ENCODE measurements at regions not wholly inside any gene's neighbourhood (a gene's known extent, or its start where the extent isn't known, plus 50 kb on each side); places are given as distances from the start of the nearest gene placed in this dataset.

DNA sequence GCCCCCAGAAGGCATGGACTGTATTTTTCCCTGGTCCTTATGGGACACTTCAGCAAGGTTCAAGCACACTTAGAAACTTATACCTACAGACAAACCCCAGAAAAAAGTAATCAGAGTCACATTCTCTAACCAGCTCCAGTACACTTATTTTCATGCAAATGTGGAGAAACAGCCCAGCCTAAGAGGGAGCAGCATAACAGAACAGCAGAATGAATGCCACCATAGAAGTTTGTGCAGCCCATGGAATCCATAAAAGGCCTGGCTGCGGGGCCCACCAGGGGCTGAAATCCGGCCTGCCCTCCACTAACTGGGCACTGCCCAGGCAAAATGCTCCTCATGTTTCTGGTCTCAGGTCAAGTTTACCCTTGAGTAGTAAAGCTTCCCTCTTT is 60.4 kb upstream of the ATP1A1 start:
- Histone ChIP-seq H3F3A (ENCODE audit: low read length, unreplicated experiment) (no peaks in the 10 kb centered on the region), H3K4me3 (ENCODE audit: low read length) (no peak overlapping the region), H3K27me3 (ENCODE audit: low read length) (no peaks in the 10 kb centered on the region), H3K9me2 (replicated peaks; ENCODE audit: low read length) (no peaks in the 10 kb centered on the region), H3K27ac (ENCODE audit: low read length) (peak overlapping the region; percentile 67), H3K9me3 (ENCODE audit: low read length) (no peaks in the 10 kb centered on the region), H2AFZ (ENCODE audit: low read length) (peak overlapping the region; percentile 60), H4K20me1 (ENCODE audit: low read length) (no peaks in the 10 kb centered on the region), H3K79me2 (ENCODE audit: low read length) (no peaks in the 10 kb centered on the region), H3K4me2 (ENCODE audit: low read length) (peak overlapping the region; percentile 65), H3K4me1 (ENCODE audit: insufficient read depth, low read length) (peaks cover 28% of the 10 kb centered on the region), H3K9ac (ENCODE audit: low read length) (no peak overlapping the region), H3K36me3 (ENCODE audit: low read depth, low read length) (no peaks in the 10 kb centered on the region)
- DNase-seq: no peak
- intact Hi-C loops (cut with micrococcal nuclease): no loop called here
- POLR2A ChIA-PET (ENCODE audit: unreplicated experiment): no interaction called here
- no peak for ATAC-seq
- CTCF ChIA-PET: no interaction called here
- BruUV-seq (replicated peaks): no TSS peak
- no peak for TF ChIP-seq EZH2phosphoT487 (IDR thresholded peaks at IDR 0.05; ENCODE audit: borderline replicate concordance, low read length)
- TF ChIP-seq, protein P1, sequence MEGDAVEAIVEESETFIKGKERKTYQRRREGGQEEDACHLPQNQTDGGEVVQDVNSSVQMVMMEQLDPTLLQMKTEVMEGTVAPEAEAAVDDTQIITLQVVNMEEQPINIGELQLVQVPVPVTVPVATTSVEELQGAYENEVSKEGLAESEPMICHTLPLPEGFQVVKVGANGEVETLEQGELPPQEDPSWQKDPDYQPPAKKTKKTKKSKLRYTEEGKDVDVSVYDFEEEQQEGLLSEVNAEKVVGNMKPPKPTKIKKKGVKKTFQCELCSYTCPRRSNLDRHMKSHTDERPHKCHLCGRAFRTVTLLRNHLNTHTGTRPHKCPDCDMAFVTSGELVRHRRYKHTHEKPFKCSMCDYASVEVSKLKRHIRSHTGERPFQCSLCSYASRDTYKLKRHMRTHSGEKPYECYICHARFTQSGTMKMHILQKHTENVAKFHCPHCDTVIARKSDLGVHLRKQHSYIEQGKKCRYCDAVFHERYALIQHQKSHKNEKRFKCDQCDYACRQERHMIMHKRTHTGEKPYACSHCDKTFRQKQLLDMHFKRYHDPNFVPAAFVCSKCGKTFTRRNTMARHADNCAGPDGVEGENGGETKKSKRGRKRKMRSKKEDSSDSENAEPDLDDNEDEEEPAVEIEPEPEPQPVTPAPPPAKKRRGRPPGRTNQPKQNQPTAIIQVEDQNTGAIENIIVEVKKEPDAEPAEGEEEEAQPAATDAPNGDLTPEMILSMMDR (conservative IDR thresholded peaks at IDR 0.05; ENCODE audit: low read depth, low read length): no peak
- TF ChIP-seq EZH2 (IDR thresholded peaks at IDR 0.05; ENCODE audit: low read length, unreplicated experiment): no peak

DNA sequence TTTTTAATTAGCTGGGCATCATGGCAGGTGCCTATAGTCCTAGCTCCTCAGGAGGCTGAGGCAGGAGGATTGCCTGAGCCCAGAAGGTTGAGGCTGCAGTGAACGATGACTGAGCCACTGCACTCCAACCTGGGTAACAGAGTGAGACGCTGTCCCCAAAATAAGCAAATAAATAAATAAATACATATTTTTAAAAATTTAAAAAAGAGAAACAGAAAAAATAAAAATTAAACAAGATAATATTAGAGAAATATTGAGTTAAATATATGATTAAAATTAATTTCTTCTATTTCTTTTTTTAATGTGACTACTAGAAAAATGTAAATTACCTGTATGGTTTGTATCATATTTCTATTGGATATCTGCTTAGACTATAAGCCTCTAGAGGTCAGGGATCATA is 59.3 kb upstream of the ATP1A1 start:
- Histone ChIP-seq H3K9me2 (replicated peaks; ENCODE audit: low read length) (no peaks in the 10 kb centered on the region), H3K9me3 (ENCODE audit: low read length) (no peaks in the 10 kb centered on the region), H3K36me3 (ENCODE audit: low read depth, low read length) (no peaks in the 10 kb centered on the region), H2AFZ (ENCODE audit: low read length) (no peak overlapping the region), H3K79me2 (ENCODE audit: low read length) (no peaks in the 10 kb centered on the region), H3K4me2 (ENCODE audit: low read length) (no peak overlapping the region), H3K9ac (ENCODE audit: low read length) (no peak overlapping the region), H3F3A (ENCODE audit: low read length, unreplicated experiment) (no peaks in the 10 kb centered on the region), H4K20me1 (ENCODE audit: low read length) (no peaks in the 10 kb centered on the region), H3K27me3 (ENCODE audit: low read length) (no peaks in the 10 kb centered on the region), H3K27ac (ENCODE audit: low read length) (no peak overlapping the region), H3K4me3 (ENCODE audit: low read length) (no peak overlapping the region), H3K4me1 (ENCODE audit: insufficient read depth, low read length) (peaks cover 28% of the 10 kb centered on the region)
- TF ChIP-seq, protein P1 (conservative IDR thresholded peaks at IDR 0.05; ENCODE audit: low read depth, low read length): no peak
- no peak for TF ChIP-seq EZH2 (IDR thresholded peaks at IDR 0.05; ENCODE audit: low read length, unreplicated experiment)
- TF ChIP-seq EZH2phosphoT487 (IDR thresholded peaks at IDR 0.05; ENCODE audit: borderline replicate concordance, low read length): no peak
- POLR2A ChIA-PET (ENCODE audit: unreplicated experiment): no interaction called here
- DNase-seq (no peak), ATAC-seq (no peak)
- CTCF ChIA-PET: no interaction called here
- BruUV-seq (replicated peaks): no TSS peak
- intact Hi-C loops (cut with micrococcal nuclease): no loop called here

DNA sequence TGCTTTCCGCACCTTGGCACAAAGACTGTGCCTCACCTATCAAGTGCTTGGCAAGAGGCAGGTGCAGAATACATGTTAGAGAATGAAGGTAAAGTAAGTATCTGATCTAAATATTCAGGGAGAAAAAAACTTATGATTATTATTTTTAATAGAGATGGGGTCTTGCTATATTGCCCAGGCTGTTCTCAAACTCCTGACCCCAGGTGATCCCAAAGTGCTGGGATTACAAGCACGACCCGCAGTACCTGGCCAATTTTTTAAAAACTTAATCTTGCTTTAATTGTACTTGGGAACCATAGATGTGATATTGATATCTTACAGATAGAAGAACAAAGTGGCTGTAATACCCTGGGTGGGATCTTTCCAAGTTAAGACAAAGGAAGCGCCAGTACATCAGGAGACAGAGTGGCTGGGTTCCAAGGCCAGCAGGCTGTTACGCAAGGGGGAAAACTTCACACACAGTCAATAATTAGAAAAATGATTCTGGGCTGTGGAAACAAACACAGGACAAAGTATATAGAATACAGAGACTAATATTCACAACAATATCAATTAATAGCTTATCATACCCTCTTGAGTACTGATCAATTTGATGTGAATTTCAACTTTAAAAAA is 58.6 kb upstream of the ATP1A1 start:
- Histone ChIP-seq H3K9ac (ENCODE audit: low read length) (no peak overlapping the region), H3K4me1 (ENCODE audit: insufficient read depth, low read length) (peaks cover 22% of the 10 kb centered on the region), H2AFZ (ENCODE audit: low read length) (no peak overlapping the region), H3K27me3 (ENCODE audit: low read length) (no peaks in the 10 kb centered on the region), H3K27ac (ENCODE audit: low read length) (no peak overlapping the region), H3K4me3 (ENCODE audit: low read length) (no peak overlapping the region), H3K79me2 (ENCODE audit: low read length) (no peaks in the 10 kb centered on the region), H3K9me2 (replicated peaks; ENCODE audit: low read length) (no peaks in the 10 kb centered on the region), H3K9me3 (ENCODE audit: low read length) (no peaks in the 10 kb centered on the region), H3K4me2 (ENCODE audit: low read length) (no peak overlapping the region), H3K36me3 (ENCODE audit: low read depth, low read length) (no peaks in the 10 kb centered on the region), H4K20me1 (ENCODE audit: low read length) (no peaks in the 10 kb centered on the region), H3F3A (ENCODE audit: low read length, unreplicated experiment) (no peaks in the 10 kb centered on the region)
- no TSS peak for BruUV-seq (replicated peaks)
- intact Hi-C loops (cut with micrococcal nuclease): no loop called here
- ChIA-PET CTCF (no interaction called here), POLR2A (ENCODE audit: unreplicated experiment) (no interaction called here)
- no peak for ATAC-seq
- DNase-seq: no peak
- TF ChIP-seq, protein P1 (conservative IDR thresholded peaks at IDR 0.05; ENCODE audit: low read depth, low read length): no peak
- no peak for TF ChIP-seq EZH2 (IDR thresholded peaks at IDR 0.05; ENCODE audit: low read length, unreplicated experiment)

Measured in PC-3 (cell line).